Tibial artery (tissue), 4 donors: ENCODE measurements at regions not wholly inside any gene's neighbourhood (a gene's known extent, or its start where the extent isn't known, plus 50 kb on each side); places are given as distances from the start of the nearest gene placed in this dataset.

Experiments
- DNase-seq, 2 donors: peaks; one replicate each; pipeline ENCODE4 v3.0.0-alpha.2; 2019
- H3K27ac ChIP-seq, 2 donors: fragments of 200-600 bp; sonication (generic) in 1 of 2; 1 replicate in 1 of 2; 2 replicates in 1 of 2; pipeline ENCODE4 v1.5.1; 2018 to 2019; ENCODE audit warnings: mild to moderate bottlenecking in 1 of 2
- H3K27me3 ChIP-seq, 2 donors: fragments of 200-600 bp; sonication (generic) in 1 of 2; one replicate each; pipeline versions ENCODE4 v1.5.1 to v1.6.0; 2016 to 2019
- H3K36me3 ChIP-seq, 3 donors: fragments of 200-600 bp; sonication (generic) in 2 of 3; one replicate each; pipeline ENCODE4 v1.5.1; 2016 to 2019; ENCODE audit warnings: mild to moderate bottlenecking in 2 of 3
- H3K4me1 ChIP-seq, 4 donors: fragments of 200-600 bp; sonication (generic) in 2 of 4; 1 replicate in 3 of 4; 2 replicates in 1 of 4; pipeline ENCODE4 v1.5.1; 2016 to 2019
- H3K4me3 ChIP-seq, 2 donors: fragments of 200-600 bp; sonication (generic) in 1 of 2; 1 replicate in 1 of 2; 2 replicates in 1 of 2; pipeline ENCODE4 v1.5.1; 2018 to 2019; ENCODE audit warnings: mild to moderate bottlenecking in 2 of 2
- H3K9me3 ChIP-seq, 3 donors: fragments of 200-600 bp; sonication (generic) in 1 of 3; one replicate each; pipeline ENCODE4 v1.5.1; 2016 to 2019
- intact Hi-C: fragments of 100-400 bp; cut with DNase I; formaldehyde crosslinking; loops from one replicate; pipeline ENCODE4 v1.15.0; 2023; ENCODE audit warnings: low total_unique reads
- TF ChIP-seq, protein P1 (sequence below), 2 experiments: fragments of 200-600 bp in 1 of 2; fragments of 450-650 bp in 1 of 2; IDR thresholded peaks; one replicate each; pipeline ENCODE4 v1.5.1; 2017 to 2019; ENCODE audit warnings: antibody characterized with exemption in 2 of 2, mild to moderate bottlenecking in 1 of 2, moderate library complexity in 1 of 2

DNA sequence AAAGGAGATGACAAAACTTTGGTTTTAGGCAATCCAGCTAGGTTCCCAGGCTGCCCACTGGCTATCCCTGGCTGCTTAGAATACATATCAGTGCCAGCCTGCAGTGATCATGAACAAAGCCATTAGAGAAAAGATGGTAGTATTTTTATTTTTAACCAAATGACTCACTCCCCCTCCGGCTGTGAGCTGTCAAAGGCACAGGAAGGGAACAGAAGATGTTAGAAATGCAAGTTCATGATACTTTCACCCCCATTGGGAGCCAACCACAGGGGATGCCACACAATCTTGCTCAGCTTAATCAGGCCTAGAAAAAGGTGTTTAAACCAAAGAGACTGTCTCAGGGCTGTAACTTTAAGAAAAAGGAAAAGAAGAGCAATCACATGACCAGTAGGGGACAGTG is 70.3 kb upstream of the ASTN2 start:
- DNase-seq = no peak
- H3K4me3 ChIP-seq = no peak overlapping the region
- peaks cover 0 to 31% of the 10 kb centered on the region in 2 donors for H3K27me3 ChIP-seq
- intact Hi-C loops = no loop called here
- no peaks in the 10 kb centered on the region for H3K9me3 ChIP-seq
- peaks cover 0 to 4% (median 0%) of the 10 kb centered on the region in 4 donors for H3K4me1 ChIP-seq
- H3K27ac ChIP-seq = no peak overlapping the region
- H3K36me3 ChIP-seq = no peaks in the 10 kb centered on the region
- TF ChIP-seq, protein P1, sequence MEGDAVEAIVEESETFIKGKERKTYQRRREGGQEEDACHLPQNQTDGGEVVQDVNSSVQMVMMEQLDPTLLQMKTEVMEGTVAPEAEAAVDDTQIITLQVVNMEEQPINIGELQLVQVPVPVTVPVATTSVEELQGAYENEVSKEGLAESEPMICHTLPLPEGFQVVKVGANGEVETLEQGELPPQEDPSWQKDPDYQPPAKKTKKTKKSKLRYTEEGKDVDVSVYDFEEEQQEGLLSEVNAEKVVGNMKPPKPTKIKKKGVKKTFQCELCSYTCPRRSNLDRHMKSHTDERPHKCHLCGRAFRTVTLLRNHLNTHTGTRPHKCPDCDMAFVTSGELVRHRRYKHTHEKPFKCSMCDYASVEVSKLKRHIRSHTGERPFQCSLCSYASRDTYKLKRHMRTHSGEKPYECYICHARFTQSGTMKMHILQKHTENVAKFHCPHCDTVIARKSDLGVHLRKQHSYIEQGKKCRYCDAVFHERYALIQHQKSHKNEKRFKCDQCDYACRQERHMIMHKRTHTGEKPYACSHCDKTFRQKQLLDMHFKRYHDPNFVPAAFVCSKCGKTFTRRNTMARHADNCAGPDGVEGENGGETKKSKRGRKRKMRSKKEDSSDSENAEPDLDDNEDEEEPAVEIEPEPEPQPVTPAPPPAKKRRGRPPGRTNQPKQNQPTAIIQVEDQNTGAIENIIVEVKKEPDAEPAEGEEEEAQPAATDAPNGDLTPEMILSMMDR (IDR thresholded peaks at IDR 0.05) = no peak

- peaks cover 0 to 16% of the 10 kb centered on the region in 2 donors for H3K27me3 ChIP-seq
- intact Hi-C loops = no loop called here
- TF ChIP-seq, protein P1 (IDR thresholded peaks at IDR 0.05) = no peak
Measured at GRCh38 chr9:117480729-117481128, 65.9 kb upstream of the ASTN2 start.

DNA sequence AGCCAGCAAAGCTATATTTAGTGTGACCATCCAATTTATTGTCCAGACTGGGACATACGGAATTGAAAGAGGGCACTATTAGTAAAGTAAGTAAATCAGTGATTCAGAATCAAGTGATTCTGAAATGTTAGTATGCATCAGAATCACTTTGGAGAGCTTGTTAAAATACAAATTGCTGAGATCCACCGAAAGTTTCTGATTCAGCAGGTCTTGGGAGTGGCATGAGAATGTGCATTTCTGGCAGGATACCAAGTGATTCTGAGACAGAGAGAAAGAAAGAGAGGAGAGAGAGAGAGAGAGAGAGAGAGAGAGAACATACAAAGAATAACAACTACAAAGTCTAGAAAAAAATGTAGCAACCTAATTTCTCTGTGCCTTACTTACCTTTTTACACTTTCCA is 65.4 kb upstream of the ASTN2 start:
- TF ChIP-seq, protein P1 (IDR thresholded peaks at IDR 0.05) = no peak
- no peak overlapping the region for H3K4me3 ChIP-seq
- no peak overlapping the region for H3K27ac ChIP-seq
- no peak for DNase-seq
- H3K4me1 ChIP-seq = no peaks in the 10 kb centered on the region
- H3K27me3 ChIP-seq = peaks cover 0 to 12% of the 10 kb centered on the region in 2 donors
- intact Hi-C loops = no loop called here
- H3K9me3 ChIP-seq = no peaks in the 10 kb centered on the region
- H3K36me3 ChIP-seq = no peaks in the 10 kb centered on the region

More at GRCh38 chr9:117480729-117481128, 65.9 kb upstream of the ASTN2 start:
- Histone ChIP-seq H3K4me1 (no peaks in the 10 kb centered on the region), H3K36me3 (no peaks in the 10 kb centered on the region), H3K27ac (no peak overlapping the region), H3K4me3 (no peak overlapping the region), H3K9me3 (no peaks in the 10 kb centered on the region)
- no peak for DNase-seq

DNA sequence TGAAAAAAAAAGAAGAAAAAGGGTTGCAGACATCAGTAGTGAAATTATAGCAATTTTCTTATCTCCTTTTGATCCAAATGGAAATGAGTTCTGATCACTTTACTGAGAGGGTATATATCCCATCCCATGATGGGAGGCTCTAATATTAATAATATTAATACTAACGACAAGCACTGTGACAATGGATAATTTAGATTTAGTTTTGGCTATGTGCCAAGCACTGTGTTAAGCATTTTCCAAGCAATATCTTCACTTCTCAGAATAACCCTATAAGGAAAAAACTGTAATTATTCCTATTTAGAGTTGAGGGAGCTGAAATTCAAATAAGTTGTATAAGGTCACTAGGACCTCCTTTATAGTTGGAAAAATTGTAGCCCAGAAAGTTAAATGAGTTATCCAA is 58.4 kb upstream of the ASTN2 start:
- no peaks in the 10 kb centered on the region for H3K4me1 ChIP-seq
- H3K27ac ChIP-seq = no peak overlapping the region
- no peaks in the 10 kb centered on the region for H3K36me3 ChIP-seq
- intact Hi-C loops = no loop called here
- DNase-seq = no peak
- H3K4me3 ChIP-seq = no peak overlapping the region
- no peaks in the 10 kb centered on the region for H3K9me3 ChIP-seq
- H3K27me3 ChIP-seq = no peaks in the 10 kb centered on the region
- TF ChIP-seq, protein P1 (IDR thresholded peaks at IDR 0.05) = no peak

DNA sequence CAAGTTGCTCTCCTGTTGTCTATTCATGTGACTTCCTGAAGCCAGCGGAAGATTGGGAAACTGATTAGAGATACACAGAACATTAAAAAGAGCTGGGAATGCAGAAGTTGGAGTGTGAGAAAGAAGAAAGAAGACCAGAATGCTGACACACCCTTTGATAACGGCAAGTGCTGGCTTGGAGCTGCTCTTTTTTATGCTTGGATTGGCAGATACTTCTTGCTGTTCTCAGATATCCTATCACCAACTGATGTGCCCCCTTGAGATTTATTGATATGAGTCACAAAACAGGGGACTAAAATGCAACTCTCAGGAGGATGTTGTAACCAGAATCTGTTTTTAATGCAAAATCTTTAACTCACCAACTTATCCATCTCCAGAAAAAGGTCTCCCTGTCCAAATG is 56.0 kb upstream of the ASTN2 start:
- Histone ChIP-seq H3K4me3 (no peak overlapping the region), H3K27me3 (peaks cover 0 to 3% of the 10 kb centered on the region in 2 donors)
- TF ChIP-seq, protein P1 (IDR thresholded peaks at IDR 0.05) = no peak

DNA sequence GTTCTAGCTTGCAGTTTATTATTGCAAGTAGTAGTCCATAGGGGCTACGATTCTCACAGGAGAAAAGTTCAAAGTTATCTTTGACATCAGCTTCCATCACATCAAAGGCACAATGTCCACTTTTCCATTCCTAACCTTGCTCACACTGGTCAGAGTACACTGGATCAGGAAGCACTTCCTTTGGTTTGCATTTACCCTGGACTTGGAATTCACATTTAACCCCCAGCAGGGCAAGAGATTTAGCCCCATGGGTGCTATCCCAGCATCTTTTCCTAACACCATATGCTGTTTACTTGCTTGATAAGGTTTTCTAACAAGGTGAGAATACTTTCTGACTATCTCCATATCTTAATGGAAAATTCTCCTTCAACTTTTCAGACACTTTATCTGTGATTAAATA is 55.6 kb upstream of the ASTN2 start:
- intact Hi-C loops = no loop called here
- Histone ChIP-seq H3K4me3 (no peak overlapping the region), H3K4me1 (no peaks in the 10 kb centered on the region), H3K36me3 (no peaks in the 10 kb centered on the region), H3K27ac (no peak overlapping the region), H3K27me3 (peaks cover 0 to 3% of the 10 kb centered on the region in 2 donors), H3K9me3 (no peaks in the 10 kb centered on the region)
- TF ChIP-seq, protein P1 (IDR thresholded peaks at IDR 0.05) = no peak
- no peak for DNase-seq

More for the DNA sequence above, 56.0 kb upstream of the ASTN2 start:
- no peaks in the 10 kb centered on the region for H3K4me1 ChIP-seq
- H3K27ac ChIP-seq = no peak overlapping the region
- H3K36me3 ChIP-seq = no peaks in the 10 kb centered on the region
- H3K9me3 ChIP-seq = no peaks in the 10 kb centered on the region
- intact Hi-C loops = no loop called here
- no peak for DNase-seq
